RWPE1 (cell line): ENCODE measurements at regions not wholly inside any gene's neighbourhood (a gene's known extent, or its start where the extent isn't known, plus 50 kb on each side); places are given as distances from the start of the nearest gene placed in this dataset.

Experiments used
- CTCF ChIA-PET: fragments of 350-600 bp; sonication (Branson Sonifier 250); formaldehyde crosslinking; extraction: SDS; loops from one replicate; lab custom pipeline; 2021; lab: Yijun Ruan, JAX
- POLR2A ChIA-PET: fragments of 400-600 bp; formaldehyde crosslinking; extraction: SDS; loops from one replicate; lab custom pipeline; 2020; ENCODE audit warnings: antibody characterized with exemption; ENCODE audit not compliant: low non-redundant PET; lab: Yijun Ruan, JAX
- DNase-seq: peaks from one replicate; pipeline ENCODE4 v3.0.0; 2012; ENCODE audit warnings: low spot score
- H3K27ac ChIP-seq: fragments of 450-650 bp; 2 replicates; pipeline ENCODE4 v1.5.1; 2017
- CTCF ChIP-seq: fragments of 450-650 bp; conservative IDR thresholded peaks from 2 replicates; pipeline ENCODE4 v1.5.1; 2017; ENCODE audit warnings: low read depth, mild to moderate bottlenecking

- no peak overlapping the region for H3K27ac ChIP-seq
- CTCF ChIA-PET = no interaction called here
- DNase-seq = no peak
- no peak for TF ChIP-seq CTCF
- POLR2A ChIA-PET = no interaction called here
These were observed 412.0 kb downstream of the SLITRK1 start for GRCh38 chr13:83470133-83470797.

GRCh38 chr13:83453723-83454122, 428.6 kb downstream of the SLITRK1 start:
- no peak for DNase-seq
- no peak overlapping the region for H3K27ac ChIP-seq
- CTCF ChIA-PET = interaction anchor here (0.9 kb wide), 1 partner anchor 10 kb away, joined by 3 read pairs; no protein-coding TSS in a partner anchor
- no peak for TF ChIP-seq CTCF
- POLR2A ChIA-PET = no interaction called here

GRCh38 chr13:83453300-83453699, 429.0 kb downstream of the SLITRK1 start:
- H3K27ac ChIP-seq = no peak overlapping the region
- TF ChIP-seq CTCF = no peak
- ChIA-PET POLR2A (no interaction called here), CTCF (interaction anchor here (0.9 kb wide), 1 partner anchor 10 kb away, joined by 3 read pairs; no protein-coding TSS in a partner anchor)
- DNase-seq = no peak

GRCh38 chr13:83452292-83452950, 429.9 kb downstream of the SLITRK1 start:
- no peak for DNase-seq
- no peak overlapping the region for H3K27ac ChIP-seq
- ChIA-PET CTCF (no interaction called here), POLR2A (no interaction called here)
- no peak for TF ChIP-seq CTCF

- DNase-seq = no peak
- TF ChIP-seq CTCF = no peak
- H3K27ac ChIP-seq = no peak overlapping the region
- ChIA-PET POLR2A (no interaction called here), CTCF (no interaction called here)
These were observed 431.7 kb downstream of the SLITRK1 start for GRCh38 chr13:83450591-83450990.

- CTCF ChIA-PET = no interaction called here
- no peak overlapping the region for H3K27ac ChIP-seq
- POLR2A ChIA-PET = no interaction called here
- peak; percentile 77 for DNase-seq
- TF ChIP-seq CTCF = no peak
These were observed 432.4 kb downstream of the SLITRK1 start for GRCh38 chr13:83449668-83450395.
